DOHH2 (cell line): ENCODE measurements at regions not wholly inside any gene's neighbourhood (a gene's known extent, or its start where the extent isn't known, plus 50 kb on each side); places are given as distances from the start of the nearest gene placed in this dataset.

ENCODE experiments used
- EZH2phosphoT487 ChIP-seq: fragments of 200-600 bp; sonication (generic); IDR thresholded peaks from 2 replicates; pipeline ENCODE4 v1.6.1; 2017; ENCODE audit warnings: borderline replicate concordance, mild to moderate bottlenecking, antibody characterized with exemption, low read length, moderate library complexity, mixed read lengths
- TF ChIP-seq, protein P1 (sequence below): fragments of 200-600 bp; sonication (generic); IDR thresholded peaks from one replicate; pipeline ENCODE4 v1.5.1; 2014; ENCODE audit warnings: antibody characterized with exemption, mild to moderate bottlenecking, low read depth, low read length; ENCODE audit not compliant: poor library complexity, severe bottlenecking

- TF ChIP-seq, protein P1, sequence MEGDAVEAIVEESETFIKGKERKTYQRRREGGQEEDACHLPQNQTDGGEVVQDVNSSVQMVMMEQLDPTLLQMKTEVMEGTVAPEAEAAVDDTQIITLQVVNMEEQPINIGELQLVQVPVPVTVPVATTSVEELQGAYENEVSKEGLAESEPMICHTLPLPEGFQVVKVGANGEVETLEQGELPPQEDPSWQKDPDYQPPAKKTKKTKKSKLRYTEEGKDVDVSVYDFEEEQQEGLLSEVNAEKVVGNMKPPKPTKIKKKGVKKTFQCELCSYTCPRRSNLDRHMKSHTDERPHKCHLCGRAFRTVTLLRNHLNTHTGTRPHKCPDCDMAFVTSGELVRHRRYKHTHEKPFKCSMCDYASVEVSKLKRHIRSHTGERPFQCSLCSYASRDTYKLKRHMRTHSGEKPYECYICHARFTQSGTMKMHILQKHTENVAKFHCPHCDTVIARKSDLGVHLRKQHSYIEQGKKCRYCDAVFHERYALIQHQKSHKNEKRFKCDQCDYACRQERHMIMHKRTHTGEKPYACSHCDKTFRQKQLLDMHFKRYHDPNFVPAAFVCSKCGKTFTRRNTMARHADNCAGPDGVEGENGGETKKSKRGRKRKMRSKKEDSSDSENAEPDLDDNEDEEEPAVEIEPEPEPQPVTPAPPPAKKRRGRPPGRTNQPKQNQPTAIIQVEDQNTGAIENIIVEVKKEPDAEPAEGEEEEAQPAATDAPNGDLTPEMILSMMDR: no peak
- no peak for TF ChIP-seq EZH2phosphoT487
Observed at GRCh38 chr17:70699408-70699807, 530.1 kb downstream of the KCNJ2 start.
